ENCODE measurements at regions not wholly inside any gene's neighbourhood (a gene's known extent, or its start where the extent isn't known, plus 50 kb on each side); places are given as distances from the start of the nearest gene placed in this dataset.
"Not testable (repeated sequence)": the region's sequence is repeated elsewhere in the genome, so short reads cannot be mapped to it uniquely, and the experiment has no call there.

DNA sequence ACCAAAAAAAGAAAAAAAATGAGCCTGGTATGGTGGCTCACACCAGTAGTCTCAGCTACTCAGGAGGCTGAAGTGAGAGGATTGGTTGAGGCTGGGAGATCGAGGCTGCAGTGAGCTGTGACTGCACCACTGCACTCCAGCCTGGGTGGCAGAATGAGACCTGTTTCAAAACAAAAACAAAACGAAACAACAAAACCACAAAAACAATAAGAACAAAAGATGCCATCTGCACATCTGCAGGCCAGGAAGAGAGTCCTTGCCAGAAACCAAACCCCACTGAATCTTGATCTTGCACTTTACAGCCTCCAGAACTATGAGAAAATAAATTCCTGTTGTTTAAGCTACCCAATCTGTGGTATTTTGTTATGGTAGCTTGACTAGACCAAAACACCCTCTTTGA, 207.7 kb downstream of the YTHDC2 start:
- no peak overlapping the region for H3K9ac ChIP-seq (ENCODE audit: low read length)
- H3K4me1 ChIP-seq (ENCODE audit: control insufficient read depth, insufficient read depth, low read length), result no peaks in the 10 kb centered on the region
- no peaks in the 10 kb centered on the region for H3K27me3 ChIP-seq (replicated peaks; ENCODE audit: control insufficient read depth, insufficient read depth, low read length)
- no peak for DNase-seq (ENCODE audit: low read depth)
- H3K36me3 ChIP-seq (ENCODE audit: control insufficient read depth, insufficient read depth, low read length, severe bottlenecking), result no peaks in the 10 kb centered on the region
- H3K4me3 ChIP-seq (ENCODE audit: low read length), result no peak overlapping the region
- H3K9me3 ChIP-seq (ENCODE audit: control insufficient read depth, low read length), result peaks cover 12% of the 10 kb centered on the region

DNA sequence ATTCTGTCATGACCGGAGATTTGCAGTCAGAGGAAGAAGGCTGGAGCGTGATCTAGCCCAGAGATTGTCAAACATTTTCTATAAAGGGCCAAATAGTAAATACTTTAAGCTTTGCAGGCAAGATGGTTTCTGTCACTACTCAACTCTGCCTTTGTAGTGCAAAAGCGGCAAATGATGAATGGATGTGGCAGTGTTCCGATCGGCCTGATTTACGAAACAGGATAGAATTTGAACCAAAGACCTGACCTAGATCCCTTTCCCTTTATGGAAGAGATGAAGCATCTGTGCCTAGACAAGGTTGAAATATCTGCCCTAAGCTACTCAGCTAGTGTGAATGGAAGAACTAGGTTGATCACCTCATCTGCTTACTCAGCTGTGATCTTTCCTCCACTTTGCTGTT, 209.5 kb downstream of the YTHDC2 start:
- H3K4me1 ChIP-seq (ENCODE audit: control insufficient read depth, insufficient read depth, low read length), result no peaks in the 10 kb centered on the region
- H3K4me3 ChIP-seq (ENCODE audit: low read length), result no peak overlapping the region
- H3K27me3 ChIP-seq (replicated peaks; ENCODE audit: control insufficient read depth, insufficient read depth, low read length), result no peaks in the 10 kb centered on the region
- H3K36me3 ChIP-seq (ENCODE audit: control insufficient read depth, insufficient read depth, low read length, severe bottlenecking), result no peaks in the 10 kb centered on the region
- no peak overlapping the region for H3K9ac ChIP-seq (ENCODE audit: low read length)
- no peak for DNase-seq (ENCODE audit: low read depth)
- no peaks in the 10 kb centered on the region for H3K9me3 ChIP-seq (ENCODE audit: control insufficient read depth, low read length)

DNA sequence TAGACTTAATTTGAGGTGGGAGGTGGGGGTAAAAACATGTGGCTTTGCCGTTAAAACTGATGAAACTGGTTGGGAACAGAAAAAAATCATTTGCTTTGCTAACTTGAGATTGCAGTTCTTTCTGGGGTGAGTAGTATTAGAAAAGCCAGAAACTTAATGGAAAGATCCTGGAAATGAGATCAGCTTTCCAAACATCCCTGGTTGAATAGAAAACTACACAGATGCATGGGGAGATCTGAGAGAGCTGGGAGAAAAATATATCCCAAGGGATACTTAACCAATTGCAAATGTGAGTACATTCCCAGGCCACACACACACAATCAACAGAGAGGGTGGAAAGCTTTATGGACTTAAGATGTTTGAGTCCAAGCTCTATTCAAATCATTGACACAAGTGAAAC, 222.3 kb downstream of the YTHDC2 start:
- DNase-seq (ENCODE audit: low read depth), result no peak
- H3K9me3 ChIP-seq (ENCODE audit: control insufficient read depth, low read length), result no peaks in the 10 kb centered on the region
- H3K9ac ChIP-seq (ENCODE audit: low read length), result no peak overlapping the region
- no peaks in the 10 kb centered on the region for H3K36me3 ChIP-seq (ENCODE audit: control insufficient read depth, insufficient read depth, low read length, severe bottlenecking)
- no peak overlapping the region for H3K4me3 ChIP-seq (ENCODE audit: low read length)
- no peaks in the 10 kb centered on the region for H3K27me3 ChIP-seq (replicated peaks; ENCODE audit: control insufficient read depth, insufficient read depth, low read length)
- no peaks in the 10 kb centered on the region for H3K4me1 ChIP-seq (ENCODE audit: control insufficient read depth, insufficient read depth, low read length)

DNA sequence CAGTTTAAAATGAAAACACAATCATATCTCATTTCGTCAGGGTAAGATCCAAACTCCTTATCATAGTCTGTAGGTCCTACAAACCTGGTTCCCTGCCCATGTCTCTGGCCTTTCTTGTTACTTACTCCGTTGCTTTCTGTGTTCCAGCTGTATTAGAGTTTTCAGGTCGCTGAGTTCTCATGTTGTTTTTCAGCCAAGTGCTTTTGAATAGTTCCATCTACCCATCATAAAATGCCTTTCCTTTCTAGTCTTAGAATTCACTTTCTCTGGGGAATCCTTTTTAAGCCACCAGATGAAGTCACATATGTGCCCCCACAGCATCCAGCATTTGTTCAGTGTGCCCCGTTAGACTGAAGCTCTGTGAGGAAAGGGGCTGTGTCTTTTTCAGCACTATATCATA, 228.7 kb downstream of the YTHDC2 start:
- no peaks in the 10 kb centered on the region for H3K27me3 ChIP-seq (replicated peaks; ENCODE audit: control insufficient read depth, insufficient read depth, low read length)
- H3K9ac ChIP-seq (ENCODE audit: low read length), result no peak overlapping the region
- no peaks in the 10 kb centered on the region for H3K4me1 ChIP-seq (ENCODE audit: control insufficient read depth, insufficient read depth, low read length)
- H3K4me3 ChIP-seq (ENCODE audit: low read length), result no peak overlapping the region
- no peak for DNase-seq (ENCODE audit: low read depth)
- H3K9me3 ChIP-seq (ENCODE audit: control insufficient read depth, low read length), result no peaks in the 10 kb centered on the region
- H3K36me3 ChIP-seq (ENCODE audit: control insufficient read depth, insufficient read depth, low read length, severe bottlenecking), result no peaks in the 10 kb centered on the region

DNA sequence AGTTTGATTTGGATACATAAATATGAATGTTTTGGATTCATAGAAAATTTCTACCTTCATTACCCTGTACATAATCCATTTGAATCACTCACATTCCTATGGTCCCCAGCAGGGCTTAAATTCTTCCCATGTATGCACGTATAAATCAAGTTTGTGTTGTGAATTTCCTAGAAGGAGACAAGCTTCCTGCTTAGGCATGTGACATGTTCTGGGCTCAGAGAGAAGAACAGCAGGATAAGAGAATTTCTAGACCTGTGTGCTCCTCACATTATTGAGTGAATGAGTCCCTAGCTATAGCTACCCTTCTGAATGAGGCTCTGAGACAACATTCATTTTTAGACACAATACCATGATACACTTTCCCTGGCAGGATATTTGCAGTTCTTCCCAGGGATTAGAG, 229.1 kb downstream of the YTHDC2 start:
- no peak for DNase-seq (ENCODE audit: low read depth)
- no peaks in the 10 kb centered on the region for H3K36me3 ChIP-seq (ENCODE audit: control insufficient read depth, insufficient read depth, low read length, severe bottlenecking)
- H3K9me3 ChIP-seq (ENCODE audit: control insufficient read depth, low read length), result no peaks in the 10 kb centered on the region
- no peak overlapping the region for H3K9ac ChIP-seq (ENCODE audit: low read length)
- no peaks in the 10 kb centered on the region for H3K4me1 ChIP-seq (ENCODE audit: control insufficient read depth, insufficient read depth, low read length)
- H3K4me3 ChIP-seq (ENCODE audit: low read length), result no peak overlapping the region
- no peaks in the 10 kb centered on the region for H3K27me3 ChIP-seq (replicated peaks; ENCODE audit: control insufficient read depth, insufficient read depth, low read length)

DNA sequence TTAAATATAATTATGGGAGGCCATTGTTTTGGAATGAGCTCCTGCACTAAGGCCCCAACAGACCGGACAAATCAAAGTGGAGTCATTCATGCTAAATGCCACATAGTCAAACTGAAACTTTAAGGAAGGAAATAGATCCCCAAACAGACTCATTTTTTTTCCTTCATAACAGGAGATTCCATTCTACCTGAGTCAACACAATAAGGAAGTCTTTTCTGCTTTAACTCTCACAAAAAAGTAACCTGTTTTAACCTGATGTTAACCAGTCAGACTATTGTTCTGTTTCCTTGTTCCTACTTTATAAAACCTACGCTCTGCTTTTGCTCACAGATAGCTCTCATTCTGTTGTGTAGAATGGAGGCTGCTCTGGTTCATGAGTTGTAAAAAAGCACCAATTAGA, 234.9 kb downstream of the YTHDC2 start:
- Histone ChIP-seq H3K4me3 (ENCODE audit: low read length) (no peak overlapping the region), H3K27me3 (replicated peaks; ENCODE audit: control insufficient read depth, insufficient read depth, low read length) (no peaks in the 10 kb centered on the region), H3K36me3 (ENCODE audit: control insufficient read depth, insufficient read depth, low read length, severe bottlenecking) (no peaks in the 10 kb centered on the region), H3K4me1 (ENCODE audit: control insufficient read depth, insufficient read depth, low read length) (no peaks in the 10 kb centered on the region), H3K9ac (ENCODE audit: low read length) (no peak overlapping the region), H3K9me3 (ENCODE audit: control insufficient read depth, low read length) (no peaks in the 10 kb centered on the region)
- DNase-seq (ENCODE audit: low read depth), result no peak

DNA sequence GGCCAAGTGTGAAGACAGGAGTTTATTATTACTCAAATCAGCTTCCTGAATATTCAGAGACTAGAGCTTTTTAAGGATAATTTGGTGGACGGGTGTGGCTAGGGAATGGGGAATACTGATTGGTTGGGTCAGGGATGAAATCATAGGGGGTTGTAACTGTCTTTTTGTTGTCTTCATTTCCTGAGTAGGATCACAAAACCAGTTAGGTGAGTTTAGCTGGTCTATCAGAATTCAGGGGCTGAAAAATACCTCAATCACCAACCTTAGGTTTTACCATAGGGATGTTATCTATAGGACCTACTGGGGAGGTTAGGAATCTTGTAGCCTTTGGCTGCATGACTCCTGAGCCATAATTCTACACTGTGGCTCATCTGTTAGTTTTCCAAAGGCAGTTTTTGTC, 235.8 kb downstream of the YTHDC2 start:
- H3K4me1 ChIP-seq (ENCODE audit: control insufficient read depth, insufficient read depth, low read length), result no peaks in the 10 kb centered on the region
- H3K4me3 ChIP-seq (ENCODE audit: low read length), result no peak overlapping the region
- H3K9ac ChIP-seq (ENCODE audit: low read length), result no peak overlapping the region
- no peak for DNase-seq (ENCODE audit: low read depth)
- H3K27me3 ChIP-seq (replicated peaks; ENCODE audit: control insufficient read depth, insufficient read depth, low read length), result no peaks in the 10 kb centered on the region
- no peaks in the 10 kb centered on the region for H3K9me3 ChIP-seq (ENCODE audit: control insufficient read depth, low read length)
- no peaks in the 10 kb centered on the region for H3K36me3 ChIP-seq (ENCODE audit: control insufficient read depth, insufficient read depth, low read length, severe bottlenecking)

DNA sequence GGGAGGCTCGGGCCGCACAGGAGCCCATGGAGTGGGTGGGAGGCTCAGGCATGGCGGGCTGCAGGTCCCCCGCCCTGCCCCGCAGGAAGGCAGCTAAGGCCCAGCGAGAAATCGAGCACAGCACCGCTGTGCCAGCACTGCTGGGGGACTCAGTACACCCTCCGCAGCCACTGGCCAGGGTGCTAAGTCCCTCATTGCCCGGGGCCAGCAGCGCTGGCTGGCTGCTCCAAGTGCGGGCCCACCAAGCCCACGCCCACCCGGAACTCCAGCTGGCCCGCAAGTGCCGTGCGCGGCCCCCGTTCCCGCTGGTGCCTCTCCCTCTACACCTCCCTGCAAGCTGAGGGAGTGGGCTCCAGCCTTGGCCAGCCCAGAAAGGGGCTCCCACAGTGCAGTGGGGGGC, 239.7 kb downstream of the YTHDC2 start:
- not testable (repeated sequence) for H3K4me1 ChIP-seq (ENCODE audit: control insufficient read depth, insufficient read depth, low read length); H3K27me3 ChIP-seq (replicated peaks; ENCODE audit: control insufficient read depth, insufficient read depth, low read length); H3K9ac ChIP-seq (ENCODE audit: low read length); H3K36me3 ChIP-seq (ENCODE audit: control insufficient read depth, insufficient read depth, low read length, severe bottlenecking); DNase-seq (ENCODE audit: low read depth); H3K4me3 ChIP-seq (ENCODE audit: low read length); H3K9me3 ChIP-seq (ENCODE audit: control insufficient read depth, low read length)

DNA sequence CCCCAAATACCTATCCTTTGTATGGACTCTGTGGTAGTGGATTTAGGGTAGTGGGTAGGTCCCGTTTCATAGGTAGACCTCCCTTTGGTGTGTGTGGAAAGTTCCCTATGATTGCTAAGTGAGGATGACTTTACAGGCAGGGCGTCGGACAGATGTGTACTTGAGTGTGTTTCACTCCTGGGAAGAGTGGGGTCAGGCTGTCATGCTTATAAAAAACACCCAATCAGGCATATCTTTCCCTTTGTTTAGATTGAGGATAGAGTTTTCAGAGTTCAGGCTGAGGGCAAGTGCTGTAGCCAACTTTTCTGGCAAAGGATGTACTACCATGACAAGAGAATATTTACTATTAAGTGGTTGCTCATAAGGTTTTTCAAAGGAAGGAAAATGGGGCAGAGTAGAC, 242.0 kb downstream of the YTHDC2 start:
- no peaks in the 10 kb centered on the region for H3K4me1 ChIP-seq (ENCODE audit: control insufficient read depth, insufficient read depth, low read length)
- no peaks in the 10 kb centered on the region for H3K9me3 ChIP-seq (ENCODE audit: control insufficient read depth, low read length)

DNA sequence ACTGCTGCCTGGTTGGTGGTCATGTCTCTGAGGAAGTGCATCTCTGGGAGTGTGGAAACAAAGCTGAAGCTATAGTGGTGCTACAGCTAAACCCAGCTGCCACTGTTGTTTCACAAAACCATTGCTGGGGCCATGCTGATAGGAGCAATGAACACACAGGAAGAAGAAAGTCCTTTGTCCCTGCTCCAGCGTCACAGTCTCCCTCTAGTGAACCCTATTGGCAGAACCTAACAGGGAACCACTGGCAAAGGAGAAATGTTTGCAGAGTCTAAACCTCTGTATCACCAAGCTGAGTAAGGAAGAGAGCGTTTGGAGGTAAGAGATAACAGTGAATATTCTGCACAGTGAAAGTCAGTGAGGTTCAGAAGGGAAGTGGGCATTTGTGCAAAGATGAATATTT, 244.0 kb downstream of the YTHDC2 start:
- no peaks in the 10 kb centered on the region for H3K27me3 ChIP-seq (replicated peaks; ENCODE audit: control insufficient read depth, insufficient read depth, low read length)
- no peak for DNase-seq (ENCODE audit: low read depth)

More for the DNA sequence above, 242.0 kb downstream of the YTHDC2 start:
- H3K36me3 ChIP-seq (ENCODE audit: control insufficient read depth, insufficient read depth, low read length, severe bottlenecking), result no peaks in the 10 kb centered on the region
- no peak for DNase-seq (ENCODE audit: low read depth)
- H3K27me3 ChIP-seq (replicated peaks; ENCODE audit: control insufficient read depth, insufficient read depth, low read length), result no peaks in the 10 kb centered on the region
- no peak overlapping the region for H3K9ac ChIP-seq (ENCODE audit: low read length)
- no peak overlapping the region for H3K4me3 ChIP-seq (ENCODE audit: low read length)

DNA sequence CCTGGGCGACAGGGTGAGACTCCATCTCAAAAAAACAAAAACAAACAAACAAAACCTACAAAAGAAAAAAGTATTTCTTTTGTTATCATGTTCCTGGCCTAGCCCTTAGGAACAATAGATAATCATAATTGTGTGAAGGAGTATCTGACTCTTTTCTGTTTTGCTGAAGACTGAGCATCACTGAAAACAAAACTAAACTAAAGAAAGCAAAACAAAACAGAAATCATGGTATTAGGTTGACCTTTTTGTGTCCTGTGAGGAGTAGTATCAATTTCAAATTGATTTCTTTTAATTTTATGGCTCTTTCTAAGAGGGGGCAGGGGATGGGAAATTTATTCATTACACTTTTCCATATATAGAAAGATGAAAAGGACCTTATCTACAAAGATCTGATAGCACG, 246.0 kb downstream of the YTHDC2 start:
- H3K9me3 ChIP-seq (ENCODE audit: control insufficient read depth, low read length), result no peaks in the 10 kb centered on the region
- DNase-seq (ENCODE audit: low read depth), result no peak
- no peaks in the 10 kb centered on the region for H3K36me3 ChIP-seq (ENCODE audit: control insufficient read depth, insufficient read depth, low read length, severe bottlenecking)
- no peak overlapping the region for H3K4me3 ChIP-seq (ENCODE audit: low read length)
- no peaks in the 10 kb centered on the region for H3K27me3 ChIP-seq (replicated peaks; ENCODE audit: control insufficient read depth, insufficient read depth, low read length)
- no peak overlapping the region for H3K9ac ChIP-seq (ENCODE audit: low read length)
- no peaks in the 10 kb centered on the region for H3K4me1 ChIP-seq (ENCODE audit: control insufficient read depth, insufficient read depth, low read length)

More for the DNA sequence above, 244.0 kb downstream of the YTHDC2 start:
- Histone ChIP-seq H3K4me3 (ENCODE audit: low read length) (no peak overlapping the region), H3K36me3 (ENCODE audit: control insufficient read depth, insufficient read depth, low read length, severe bottlenecking) (no peaks in the 10 kb centered on the region), H3K9me3 (ENCODE audit: control insufficient read depth, low read length) (no peaks in the 10 kb centered on the region), H3K9ac (ENCODE audit: low read length) (no peak overlapping the region), H3K4me1 (ENCODE audit: control insufficient read depth, insufficient read depth, low read length) (no peaks in the 10 kb centered on the region)

DNA sequence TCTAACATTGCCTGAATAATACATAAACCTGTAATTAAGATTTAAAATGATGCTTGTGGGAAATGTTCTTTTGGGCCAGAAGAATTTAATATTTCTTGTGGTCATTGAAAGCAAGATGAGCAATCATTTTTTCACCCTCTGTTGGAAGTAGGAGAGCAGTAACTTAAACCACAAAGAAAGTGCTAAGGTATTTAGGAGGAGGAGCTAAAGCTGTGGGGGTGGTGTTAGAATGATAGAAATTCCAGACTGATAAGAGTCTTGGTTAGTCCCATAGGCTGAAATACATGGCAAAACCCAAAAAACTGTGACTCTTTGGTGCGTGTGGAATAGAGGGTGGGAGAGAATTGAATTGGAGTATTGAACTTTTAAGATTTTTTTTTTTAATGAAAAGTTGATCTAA, 247.0 kb downstream of the YTHDC2 start:
- no peak for DNase-seq (ENCODE audit: low read depth)
- Histone ChIP-seq H3K4me1 (ENCODE audit: control insufficient read depth, insufficient read depth, low read length) (no peaks in the 10 kb centered on the region), H3K27me3 (replicated peaks; ENCODE audit: control insufficient read depth, insufficient read depth, low read length) (no peaks in the 10 kb centered on the region), H3K36me3 (ENCODE audit: control insufficient read depth, insufficient read depth, low read length, severe bottlenecking) (no peaks in the 10 kb centered on the region), H3K9ac (ENCODE audit: low read length) (no peak overlapping the region), H3K4me3 (ENCODE audit: low read length) (no peak overlapping the region), H3K9me3 (ENCODE audit: control insufficient read depth, low read length) (no peaks in the 10 kb centered on the region)

Data from adipocyte (in vitro differentiated cells).